ENCODE measurements at regions not wholly inside any gene's neighbourhood (a gene's known extent, or its start where the extent isn't known, plus 50 kb on each side); places are given as distances from the start of the nearest gene placed in this dataset.

- no peak for TF ChIP-seq EP300 (conservative IDR thresholded peaks at IDR 0.05; ENCODE audit: poor library complexity, severe bottlenecking)
- TF ChIP-seq, protein P1, sequence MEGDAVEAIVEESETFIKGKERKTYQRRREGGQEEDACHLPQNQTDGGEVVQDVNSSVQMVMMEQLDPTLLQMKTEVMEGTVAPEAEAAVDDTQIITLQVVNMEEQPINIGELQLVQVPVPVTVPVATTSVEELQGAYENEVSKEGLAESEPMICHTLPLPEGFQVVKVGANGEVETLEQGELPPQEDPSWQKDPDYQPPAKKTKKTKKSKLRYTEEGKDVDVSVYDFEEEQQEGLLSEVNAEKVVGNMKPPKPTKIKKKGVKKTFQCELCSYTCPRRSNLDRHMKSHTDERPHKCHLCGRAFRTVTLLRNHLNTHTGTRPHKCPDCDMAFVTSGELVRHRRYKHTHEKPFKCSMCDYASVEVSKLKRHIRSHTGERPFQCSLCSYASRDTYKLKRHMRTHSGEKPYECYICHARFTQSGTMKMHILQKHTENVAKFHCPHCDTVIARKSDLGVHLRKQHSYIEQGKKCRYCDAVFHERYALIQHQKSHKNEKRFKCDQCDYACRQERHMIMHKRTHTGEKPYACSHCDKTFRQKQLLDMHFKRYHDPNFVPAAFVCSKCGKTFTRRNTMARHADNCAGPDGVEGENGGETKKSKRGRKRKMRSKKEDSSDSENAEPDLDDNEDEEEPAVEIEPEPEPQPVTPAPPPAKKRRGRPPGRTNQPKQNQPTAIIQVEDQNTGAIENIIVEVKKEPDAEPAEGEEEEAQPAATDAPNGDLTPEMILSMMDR (IDR thresholded peaks at IDR 0.05; ENCODE audit: poor library complexity, severe bottlenecking), result no peak
- no peak for TF ChIP-seq REST (IDR thresholded peaks at IDR 0.05; ENCODE audit: borderline replicate concordance)
- no peak for TF ChIP-seq TAF1 (IDR thresholded peaks at IDR 0.05; ENCODE audit: low read depth)
- TF ChIP-seq RAD21 (conservative IDR thresholded peaks at IDR 0.05), result no peak
- TF ChIP-seq SMC3 (conservative IDR thresholded peaks at IDR 0.05; ENCODE audit: poor library complexity), result no peak
- no peak for TF ChIP-seq POLR2AphosphoS5 (IDR thresholded peaks at IDR 0.05)
- TF ChIP-seq EZH2 (IDR thresholded peaks at IDR 0.05; ENCODE audit: borderline replicate concordance, insufficient read depth, low read length, poor library complexity, severe bottlenecking), result no peak
Observed at GRCh38 chr1:208737161-208737560, 493.0 kb upstream of the PLXNA2 start.
